OCI-LY7 (cell line): ENCODE measurements at regions not wholly inside any gene's neighbourhood (a gene's known extent, or its start where the extent isn't known, plus 50 kb on each side); places are given as distances from the start of the nearest gene placed in this dataset.

Experiments
- BruUV-seq: library from RNA; stranded (reverse); fragments of 400-500 nt; replicated peaks from 2 replicates; lab custom pipeline; 2021; lab: Mats Ljungman, UMichigan
- CTCF ChIA-PET: fragments of 300-600 bp; sonication (Branson Sonifier 250); formaldehyde crosslinking; loops from one replicate; lab custom pipeline; 2022; ENCODE audit warnings: antibody characterized with exemption; ENCODE audit not compliant: unreplicated experiment; lab: Charles Lee
- POLR2A ChIA-PET: fragments of 300-600 bp; sonication (Branson Sonifier 250); formaldehyde crosslinking; loops from one replicate; lab custom pipeline; 2022; ENCODE audit warnings: antibody characterized with exemption; lab: Charles Lee
- DNase-seq: peaks from one replicate; pipeline ENCODE4 v3.0.0-alpha.2; 2015; ENCODE audit warnings: low spot score
- H2AFZ ChIP-seq: fragments of 200-600 bp; sonication (generic), shearing (Covaris generic); 2 replicates; pipeline ENCODE4 v1.6.1; 2014; ENCODE audit warnings: mild to moderate bottlenecking, antibody characterized with exemption, low read length, moderate library complexity
- H3K27ac ChIP-seq: fragments of 200-600 bp; sonication (generic); 2 replicates; pipeline ENCODE4 v1.5.1; 2014; ENCODE audit warnings: mixed run types, low read depth, mild to moderate bottlenecking, moderate library complexity, low read length, inconsistent platforms; ENCODE audit not compliant: poor library complexity, severe bottlenecking
- H3K36me3 ChIP-seq: fragments of 200-600 bp; sonication (generic); 2 replicates; pipeline ENCODE4 v1.6.1; 2014; ENCODE audit warnings: mild to moderate bottlenecking, antibody characterized with exemption, low read length, moderate library complexity, mixed read lengths; ENCODE audit not compliant: insufficient read depth
- H3K4me1 ChIP-seq: fragments of 200-600 bp; sonication (generic); 2 replicates; pipeline ENCODE4 v1.5.1; 2014; ENCODE audit warnings: mild to moderate bottlenecking, low read length; ENCODE audit not compliant: insufficient read depth, poor library complexity, severe bottlenecking
- H3K4me2 ChIP-seq: fragments of 200-600 bp; sonication (generic); 2 replicates; pipeline ENCODE4 v1.6.1; 2014; ENCODE audit warnings: mild to moderate bottlenecking, low read length
- H3K4me3 ChIP-seq: fragments of 200-600 bp; sonication (generic); 2 replicates; pipeline ENCODE4 v1.5.1; 2014; ENCODE audit warnings: mild to moderate bottlenecking, low read depth, low read length; ENCODE audit not compliant: poor library complexity, severe bottlenecking
- H3K79me2 ChIP-seq: fragments of 200-600 bp; sonication (generic); 2 replicates; pipeline ENCODE4 v1.6.1; 2016; ENCODE audit warnings: low read depth, mild to moderate bottlenecking, low read length, moderate library complexity, mixed read lengths; ENCODE audit not compliant: insufficient read depth
- H3K9me2 ChIP-seq: fragments of 200-600 bp; sonication (generic); 2 replicates; pipeline ENCODE4 v1.6.1; 2016; ENCODE audit warnings: mild to moderate bottlenecking, low read length, mixed read lengths; ENCODE audit not compliant: insufficient read depth
- H3K9me3 ChIP-seq: fragments of 200-600 bp; sonication (generic); 2 replicates; pipeline ENCODE4 v1.6.1; 2014; ENCODE audit warnings: mild to moderate bottlenecking, mixed run types, low read length, mixed read lengths
- H4K20me1 ChIP-seq: fragments of 200-600 bp; sonication (generic); 2 replicates; pipeline ENCODE4 v1.6.1; 2014; ENCODE audit warnings: mild to moderate bottlenecking, antibody characterized with exemption, low read length, moderate library complexity, mixed read lengths; ENCODE audit not compliant: insufficient read depth
- EZH2phosphoT487 ChIP-seq: fragments of 200-600 bp; sonication (generic); IDR thresholded peaks from 2 replicates; pipeline ENCODE4 v1.6.1; 2018; ENCODE audit warnings: low read depth, borderline replicate concordance, mild to moderate bottlenecking, mixed run types, antibody characterized with exemption, low read length, moderate library complexity, mixed read lengths
- intact Hi-C: fragments of 100-400 bp; cut with micrococcal nuclease; formaldehyde crosslinking; loops from one replicate; pipeline ENCODE4 v1.10.0; 2022; ENCODE audit not compliant: unreplicated experiment
- TF ChIP-seq, protein P1 (sequence below): fragments of 200-600 bp; sonication (generic); conservative IDR thresholded peaks from 2 replicates; pipeline ENCODE4 v1.5.1; 2014; ENCODE audit warnings: mild to moderate bottlenecking, antibody characterized with exemption, low read length, moderate library complexity, mixed read lengths

DNA sequence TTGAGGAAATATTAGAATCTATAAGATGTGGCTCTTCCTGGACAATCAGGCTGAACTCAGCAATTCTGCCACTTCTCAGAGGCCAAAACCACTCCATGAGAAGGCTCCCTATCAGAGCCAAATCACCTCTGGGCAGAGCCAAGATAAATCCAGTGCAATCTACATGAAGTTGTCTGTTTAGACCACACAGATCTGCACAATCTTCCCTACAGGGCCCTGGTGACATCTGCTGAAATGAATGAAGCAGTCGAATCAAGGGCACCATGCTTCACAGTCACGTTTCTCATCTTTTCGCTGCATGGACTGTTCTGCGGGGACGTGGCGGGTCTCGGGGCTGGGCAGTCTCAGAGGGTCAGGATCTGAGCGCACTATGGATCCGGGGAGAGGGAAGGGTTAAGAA is 60.1 kb upstream of the CD93 start:
- no peaks in the 10 kb centered on the region for H4K20me1 ChIP-seq
- no peaks in the 10 kb centered on the region for H3K9me3 ChIP-seq
- BruUV-seq: no TSS peak
- H3K4me3 ChIP-seq: no peak overlapping the region
- CTCF ChIA-PET: no interaction called here
- H3K4me2 ChIP-seq: no peak overlapping the region
- TF ChIP-seq EZH2phosphoT487: no peak
- TF ChIP-seq, protein P1, sequence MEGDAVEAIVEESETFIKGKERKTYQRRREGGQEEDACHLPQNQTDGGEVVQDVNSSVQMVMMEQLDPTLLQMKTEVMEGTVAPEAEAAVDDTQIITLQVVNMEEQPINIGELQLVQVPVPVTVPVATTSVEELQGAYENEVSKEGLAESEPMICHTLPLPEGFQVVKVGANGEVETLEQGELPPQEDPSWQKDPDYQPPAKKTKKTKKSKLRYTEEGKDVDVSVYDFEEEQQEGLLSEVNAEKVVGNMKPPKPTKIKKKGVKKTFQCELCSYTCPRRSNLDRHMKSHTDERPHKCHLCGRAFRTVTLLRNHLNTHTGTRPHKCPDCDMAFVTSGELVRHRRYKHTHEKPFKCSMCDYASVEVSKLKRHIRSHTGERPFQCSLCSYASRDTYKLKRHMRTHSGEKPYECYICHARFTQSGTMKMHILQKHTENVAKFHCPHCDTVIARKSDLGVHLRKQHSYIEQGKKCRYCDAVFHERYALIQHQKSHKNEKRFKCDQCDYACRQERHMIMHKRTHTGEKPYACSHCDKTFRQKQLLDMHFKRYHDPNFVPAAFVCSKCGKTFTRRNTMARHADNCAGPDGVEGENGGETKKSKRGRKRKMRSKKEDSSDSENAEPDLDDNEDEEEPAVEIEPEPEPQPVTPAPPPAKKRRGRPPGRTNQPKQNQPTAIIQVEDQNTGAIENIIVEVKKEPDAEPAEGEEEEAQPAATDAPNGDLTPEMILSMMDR: no peak
- no peaks in the 10 kb centered on the region for H3K9me2 ChIP-seq
- no peak overlapping the region for H2AFZ ChIP-seq
- H3K4me1 ChIP-seq: no peaks in the 10 kb centered on the region
- H3K27ac ChIP-seq: no peak overlapping the region
- no peaks in the 10 kb centered on the region for H3K36me3 ChIP-seq
- no peaks in the 10 kb centered on the region for H3K79me2 ChIP-seq
- POLR2A ChIA-PET: no interaction called here
- intact Hi-C loops: no loop called here
- no peak for DNase-seq

GRCh38 chr20:23145281-23145700 is 59.2 kb upstream of the CD93 start:
- BruUV-seq: no TSS peak
- no peaks in the 10 kb centered on the region for H3K4me1 ChIP-seq
- DNase-seq: no peak
- POLR2A ChIA-PET: no interaction called here
- no peak overlapping the region for H3K4me3 ChIP-seq
- H3K27ac ChIP-seq: no peak overlapping the region
- H4K20me1 ChIP-seq: no peaks in the 10 kb centered on the region
- H3K9me3 ChIP-seq: no peaks in the 10 kb centered on the region
- H3K79me2 ChIP-seq: no peaks in the 10 kb centered on the region
- TF ChIP-seq, protein P1: no peak
- no peak for TF ChIP-seq EZH2phosphoT487
- H3K9me2 ChIP-seq: no peaks in the 10 kb centered on the region
- intact Hi-C loops: no loop called here
- CTCF ChIA-PET: interaction anchor here (0.6 kb wide), 1 partner anchor 45 kb away, joined by 3 read pairs; no protein-coding TSS in a partner anchor
- no peak overlapping the region for H3K4me2 ChIP-seq
- H3K36me3 ChIP-seq: no peaks in the 10 kb centered on the region
- H2AFZ ChIP-seq: no peak overlapping the region

DNA sequence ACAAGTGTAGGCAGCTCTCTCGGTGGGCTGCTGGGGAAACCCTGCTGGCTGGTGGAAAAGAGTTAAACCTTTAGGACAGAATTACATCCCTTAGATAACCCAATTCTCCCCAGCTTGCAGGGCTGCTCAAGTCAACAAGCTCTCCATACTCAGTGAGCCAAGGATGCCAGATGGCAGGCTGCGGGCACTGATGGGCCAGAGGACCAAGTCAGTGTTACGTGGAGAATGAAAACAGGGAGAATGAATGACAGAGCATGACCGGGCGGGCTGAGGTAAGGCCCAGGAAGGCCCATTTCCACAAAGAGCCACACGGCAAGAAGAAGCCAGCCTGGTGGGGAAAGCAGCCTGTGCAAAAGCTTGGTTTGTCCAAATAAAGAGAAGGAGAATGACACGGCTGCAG is 58.7 kb upstream of the CD93 start:
- intact Hi-C loops: no loop called here
- no peaks in the 10 kb centered on the region for H4K20me1 ChIP-seq
- H3K36me3 ChIP-seq: no peaks in the 10 kb centered on the region
- CTCF ChIA-PET: interaction anchor here (0.6 kb wide), 1 partner anchor 45 kb away, joined by 3 read pairs; no protein-coding TSS in a partner anchor
- no peaks in the 10 kb centered on the region for H3K79me2 ChIP-seq
- no peak overlapping the region for H3K4me3 ChIP-seq
- no peaks in the 10 kb centered on the region for H3K4me1 ChIP-seq
- TF ChIP-seq EZH2phosphoT487: no peak
- TF ChIP-seq, protein P1: no peak
- H2AFZ ChIP-seq: no peak overlapping the region
- no peaks in the 10 kb centered on the region for H3K9me2 ChIP-seq
- no TSS peak for BruUV-seq
- H3K4me2 ChIP-seq: no peak overlapping the region
- no peak for DNase-seq
- no peaks in the 10 kb centered on the region for H3K9me3 ChIP-seq
- POLR2A ChIA-PET: no interaction called here
- H3K27ac ChIP-seq: no peak overlapping the region
